HG03521 (cell line): ENCODE measurements at regions not wholly inside any gene's neighbourhood (a gene's known extent, or its start where the extent isn't known, plus 50 kb on each side); places are given as distances from the start of the nearest gene placed in this dataset.
"Not testable (repeated sequence)": the region's sequence is repeated elsewhere in the genome, so short reads cannot be mapped to it uniquely, and the experiment has no call there.

Experiments
- ATAC-seq: cut with Tn5 transposase; IDR thresholded peaks from one replicate; pipeline ENCODE4 v1.9.1; 2021; ENCODE audit warnings: mild to moderate bottlenecking, moderate library complexity; ENCODE audit not compliant: unreplicated experiment

DNA sequence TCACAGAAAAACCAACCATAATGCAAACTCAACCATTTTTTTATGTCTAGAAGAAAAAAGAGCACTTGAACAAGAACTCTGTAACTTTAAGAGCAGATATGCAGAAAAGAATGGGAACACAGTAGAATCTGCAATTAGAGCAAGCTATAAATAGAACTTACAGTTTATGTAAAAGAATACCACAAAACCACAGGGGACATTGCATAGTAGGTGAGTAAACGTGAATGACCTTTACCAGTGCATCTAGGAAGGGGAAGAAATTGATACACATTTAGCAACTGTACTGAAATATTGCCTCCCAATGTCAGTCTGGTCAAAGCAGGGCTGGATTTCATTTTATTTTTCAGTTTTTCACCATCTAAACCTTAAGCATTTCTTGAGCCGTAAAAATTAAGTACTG, 242.2 kb upstream of the EDNRB start:
- no peak for ATAC-seq

- ATAC-seq: no peak
Observed at GRCh38 chr13:78152415-78152814, 233.8 kb upstream of the EDNRB start.

DNA sequence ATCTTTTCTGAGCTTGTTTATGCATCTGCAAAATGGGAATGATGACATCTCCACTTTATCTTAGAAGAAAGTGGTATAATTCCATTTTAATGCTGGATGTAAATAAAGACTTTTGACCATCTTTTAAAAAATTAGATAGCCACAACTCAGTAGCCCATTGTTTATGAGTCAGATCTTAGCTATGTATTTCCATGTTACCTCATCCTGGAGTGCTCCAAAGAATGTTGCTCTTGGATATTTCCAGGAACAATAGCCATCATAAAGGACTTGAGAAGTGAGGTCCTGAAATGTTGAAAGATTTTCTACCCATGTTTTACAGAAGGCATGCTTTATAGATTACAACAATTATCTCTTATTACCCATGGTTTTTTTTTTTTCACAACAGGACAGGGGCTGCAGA, 229.3 kb upstream of the EDNRB start:
- ATAC-seq: no peak

DNA sequence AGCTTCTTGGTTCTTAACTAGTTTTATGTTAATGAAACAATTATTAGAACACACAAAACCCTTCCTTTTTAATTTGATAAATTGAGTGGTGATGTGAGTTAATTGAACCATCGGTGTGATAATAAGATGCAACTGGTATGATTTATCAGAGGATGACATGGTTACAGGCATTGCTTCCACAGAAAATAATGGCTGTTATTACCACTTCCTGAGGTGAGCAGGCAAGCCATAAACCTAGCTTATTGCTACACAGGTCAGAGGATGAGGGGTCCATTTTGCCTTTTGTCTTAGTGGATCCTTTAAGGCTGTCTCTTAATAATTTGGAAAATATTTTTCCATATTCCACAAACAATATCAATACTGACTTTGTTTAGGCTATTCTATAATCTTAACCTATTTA, 226.6 kb upstream of the EDNRB start:
- ATAC-seq: no peak

DNA sequence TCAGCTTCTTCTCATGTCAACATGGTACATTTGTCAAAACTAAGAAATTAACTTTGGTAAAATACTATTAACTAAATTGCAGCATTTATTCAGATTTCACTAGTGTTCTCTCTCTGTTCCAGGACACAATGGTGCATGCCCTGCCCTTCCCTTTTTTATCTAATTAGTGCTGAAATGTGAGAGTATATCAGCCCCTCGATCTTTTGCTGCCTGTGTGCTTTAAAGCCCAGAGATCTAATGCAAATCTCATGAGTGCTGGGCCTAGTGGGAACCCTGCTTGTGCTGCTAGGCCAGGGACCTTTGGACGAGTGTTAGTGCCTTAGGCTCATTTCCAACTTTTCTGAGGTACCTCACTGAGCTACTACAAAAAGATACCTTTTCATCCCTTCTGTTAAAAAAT, 221.1 kb upstream of the EDNRB start:
- no peak for ATAC-seq

GRCh38 chr13:78138756-78139155, 220.1 kb upstream of the EDNRB start:
- no peak for ATAC-seq

- ATAC-seq: peak; percentile 86
Observed at GRCh38 chr13:78137404-78138142, 218.9 kb upstream of the EDNRB start.

DNA sequence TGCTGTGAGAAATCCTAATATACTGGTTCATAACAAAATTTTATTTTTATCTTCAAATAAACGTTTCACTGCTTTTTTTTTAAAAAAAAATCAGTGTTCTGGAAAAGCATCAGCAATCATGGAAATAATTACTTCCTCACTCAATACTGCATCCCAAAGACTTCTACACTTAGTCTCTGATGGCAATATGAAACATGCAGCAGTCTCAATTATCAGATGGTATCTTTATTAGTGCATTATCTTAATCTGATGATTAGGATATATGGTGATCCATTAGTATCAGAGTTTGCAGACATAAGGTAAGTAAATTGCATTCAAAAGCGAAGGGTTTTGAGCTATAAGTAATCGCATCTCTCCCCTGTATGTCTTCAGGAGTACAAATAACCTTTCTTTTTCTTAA, 218.3 kb upstream of the EDNRB start:
- ATAC-seq: no peak

DNA sequence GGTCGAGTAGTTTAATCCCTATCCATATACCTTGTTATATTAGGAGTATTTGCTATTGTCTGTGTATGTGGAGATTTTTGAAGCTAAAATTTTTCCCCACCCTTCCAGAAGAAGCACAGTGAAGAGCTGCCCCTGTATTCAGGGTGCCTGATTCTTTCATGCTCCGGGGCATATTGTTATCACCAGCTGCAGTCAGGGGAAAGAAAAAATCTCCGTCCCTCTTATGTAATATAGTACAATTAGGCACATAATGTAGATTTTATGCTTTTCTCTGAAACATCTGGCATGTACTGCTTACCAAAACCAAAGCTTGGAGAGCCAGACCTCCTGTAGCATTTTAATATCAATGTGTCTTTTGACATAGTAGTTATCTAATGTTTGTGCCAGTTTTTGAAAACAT, 214.9 kb upstream of the EDNRB start:
- ATAC-seq: no peak

DNA sequence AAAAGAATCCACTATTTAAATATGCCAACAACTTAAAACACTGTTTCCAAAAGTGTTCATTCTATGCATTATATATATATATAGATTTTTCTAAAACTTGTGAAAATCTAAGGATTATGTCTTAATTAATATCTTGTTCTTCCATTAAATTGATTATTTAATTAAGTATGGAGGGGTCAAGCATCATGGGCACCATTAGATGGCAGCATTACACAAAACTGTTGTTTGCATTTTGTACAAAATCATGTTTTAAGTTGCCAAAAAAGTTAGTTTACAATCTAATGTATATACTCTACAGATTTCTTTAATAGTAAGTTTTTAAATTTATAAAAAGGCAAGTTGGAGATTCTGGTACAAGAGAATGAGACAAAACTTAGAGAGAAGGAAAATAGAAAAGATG, 213.2 kb upstream of the EDNRB start:
- ATAC-seq: no peak

DNA sequence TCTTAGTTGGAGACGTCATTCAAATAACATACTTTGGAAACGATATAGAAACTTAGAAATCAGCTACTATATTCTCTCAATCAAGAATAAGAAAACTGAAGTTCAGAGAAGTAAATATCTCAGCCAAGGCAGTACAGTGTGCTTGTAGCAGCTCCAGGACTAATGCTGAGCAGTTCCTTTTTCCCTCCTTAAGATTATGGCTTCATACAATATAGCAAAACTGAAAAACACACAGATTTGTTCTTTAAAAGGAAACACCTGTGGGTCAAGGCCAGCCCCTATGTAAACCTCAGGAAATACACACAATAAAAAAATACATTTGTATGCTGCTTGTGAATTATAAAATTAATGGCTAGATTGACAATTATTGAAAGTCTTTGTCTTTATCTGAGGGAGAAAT, 212.7 kb upstream of the EDNRB start:
- ATAC-seq: no peak

GRCh38 chr13:78129823-78130222, 211.2 kb upstream of the EDNRB start:
- no peak for ATAC-seq

- no peak for ATAC-seq
Observed at GRCh38 chr13:78129359-78129758, 210.7 kb upstream of the EDNRB start.

GRCh38 chr13:78121459-78122348, 203.1 kb upstream of the EDNRB start:
- ATAC-seq: no peak

GRCh38 chr13:78121001-78121400, 202.4 kb upstream of the EDNRB start:
- no peak for ATAC-seq

DNA sequence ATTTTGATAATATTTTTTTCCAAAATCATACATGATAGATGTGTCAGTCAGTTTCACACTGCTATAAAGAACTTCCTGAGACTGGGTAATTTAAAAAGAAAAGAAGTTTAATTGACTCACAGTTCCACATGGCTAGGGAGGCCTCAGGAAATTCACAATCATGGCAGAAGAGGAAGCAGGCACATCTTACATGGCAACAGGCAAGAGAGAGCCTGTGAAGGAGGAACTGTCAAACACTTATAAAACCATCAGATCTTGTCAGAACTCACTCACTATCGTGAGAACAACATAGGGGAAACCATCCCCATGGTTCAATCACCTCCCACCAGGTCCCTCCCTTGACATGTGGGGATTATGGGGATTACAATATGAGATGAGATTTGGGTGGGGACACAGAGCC, 201.5 kb upstream of the EDNRB start:
- ATAC-seq: not testable (repeated sequence)

- not testable (repeated sequence) for ATAC-seq
Observed at GRCh38 chr13:78117070-78117469, 198.4 kb upstream of the EDNRB start.

DNA sequence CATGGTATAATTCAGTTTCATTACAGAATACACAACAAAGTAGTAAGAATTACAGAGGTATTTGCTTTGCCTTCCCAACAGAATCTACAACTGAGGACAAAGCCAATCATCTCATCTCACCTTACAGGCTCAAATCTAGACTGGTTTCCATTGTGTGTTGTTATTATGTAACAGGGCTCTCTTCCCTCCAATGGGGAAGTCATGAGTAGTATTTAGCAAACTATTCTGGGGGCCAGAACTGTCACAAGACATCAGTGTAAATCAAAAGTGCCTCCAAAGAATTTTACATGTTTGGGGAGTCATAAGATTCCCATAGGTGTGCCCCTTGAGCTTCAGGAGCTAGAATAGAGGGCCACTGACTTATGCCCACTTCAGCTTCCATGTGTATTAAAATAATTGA, 187.0 kb upstream of the EDNRB start:
- no peak for ATAC-seq

DNA sequence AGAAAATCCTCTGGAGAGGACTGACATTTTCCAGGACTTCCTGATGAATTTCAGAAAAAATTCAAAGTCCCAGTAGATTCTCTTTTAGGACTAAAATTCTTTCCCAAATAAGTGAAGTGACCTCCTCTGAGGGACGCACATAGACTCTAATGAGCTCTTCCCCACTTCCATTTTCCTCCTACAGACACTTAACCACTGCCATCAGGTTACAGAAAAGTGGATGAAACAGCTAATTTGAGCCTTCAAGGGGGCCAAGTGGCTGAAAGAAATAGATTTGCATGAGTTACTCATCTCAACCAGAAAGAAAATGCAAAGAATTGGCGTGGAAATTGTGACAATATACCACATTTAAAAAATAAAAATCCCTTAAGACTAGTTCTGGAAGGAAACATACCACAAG, 185.3 kb upstream of the EDNRB start:
- no peak for ATAC-seq

DNA sequence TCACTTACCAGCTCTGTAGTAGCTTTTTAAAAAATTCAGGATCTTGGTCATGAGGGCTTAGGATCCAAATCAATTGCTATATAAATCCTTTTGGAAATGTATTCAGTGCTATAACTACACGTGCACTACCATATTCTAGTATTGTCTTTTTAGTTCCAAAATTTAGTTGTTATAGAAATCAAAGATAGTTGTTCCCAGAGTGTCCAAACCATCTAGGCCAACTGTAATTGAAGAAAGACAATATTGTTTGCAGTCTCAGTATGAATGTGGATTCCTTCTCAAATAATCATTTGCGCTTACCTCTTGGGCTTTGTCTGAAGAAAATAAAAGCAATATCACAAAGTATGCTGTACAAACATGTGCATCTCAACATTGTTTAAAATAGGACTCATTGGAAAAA, 184.1 kb upstream of the EDNRB start:
- no peak for ATAC-seq

DNA sequence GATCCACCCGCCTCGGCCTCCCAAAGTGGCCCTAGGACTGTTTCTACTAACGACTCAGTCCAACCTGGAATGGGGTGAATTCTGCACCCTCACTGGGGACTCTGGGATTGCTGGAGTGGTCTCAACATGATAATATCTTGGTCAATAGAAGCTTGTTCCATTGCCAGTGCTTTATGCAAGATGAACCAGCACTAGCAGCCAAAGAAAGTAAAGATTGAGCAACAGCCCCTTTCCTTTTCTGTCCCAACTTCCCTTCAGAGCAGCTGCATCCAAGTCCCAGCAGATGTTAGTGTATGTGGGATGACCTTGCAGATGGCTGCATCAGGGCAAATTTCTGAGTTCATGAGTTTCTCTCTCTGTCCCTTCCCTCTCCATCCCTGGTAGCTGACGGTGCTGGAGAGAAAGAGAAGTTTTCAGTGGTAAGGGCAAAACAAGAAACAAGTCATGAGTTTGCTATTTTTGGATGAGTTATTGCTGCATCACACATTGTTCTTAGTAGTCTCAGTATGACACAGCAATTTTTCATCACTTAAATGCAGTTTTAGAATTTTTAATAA, 183.6 kb upstream of the EDNRB start:
- no peak for ATAC-seq

DNA sequence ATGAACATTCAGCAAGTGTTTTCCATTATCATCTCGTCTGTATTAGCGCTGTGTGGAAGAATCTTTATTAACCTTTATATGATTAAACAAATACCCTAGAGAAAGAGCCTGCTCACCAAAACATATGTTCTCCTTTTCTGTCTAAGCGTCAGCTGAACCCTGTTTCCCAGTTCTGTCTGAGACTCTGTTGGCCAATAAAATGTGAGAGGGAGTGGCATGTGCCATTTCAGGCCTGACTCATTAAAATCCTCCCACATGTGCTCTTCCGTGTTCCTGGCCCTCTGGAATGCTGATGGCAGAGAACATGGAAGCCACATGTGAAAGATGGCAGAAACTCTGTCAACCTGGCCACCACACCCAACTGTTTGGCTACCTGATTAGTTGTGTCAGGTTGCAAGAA, 181.9 kb upstream of the EDNRB start:
- no peak for ATAC-seq
